T-helper 1 cell (primary cell): ENCODE measurements at regions not wholly inside any gene's neighbourhood (a gene's known extent, or its start where the extent isn't known, plus 50 kb on each side); places are given as distances from the start of the nearest gene placed in this dataset.
"Not testable (repeated sequence)": the region's sequence is repeated elsewhere in the genome, so short reads cannot be mapped to it uniquely, and the experiment has no call there.

Source experiments
- DNase-seq, 5 donors: peaks; one replicate each; pipeline ENCODE4 v3.0.0-alpha.2; 2012 to 2020

GRCh38 chr5:91446880-91447279, 63.8 kb upstream of the ARRDC3 start:
- not testable (repeated sequence) for DNase-seq

GRCh38 chr5:91443761-91444467, 60.8 kb upstream of the ARRDC3 start:
- no peak for DNase-seq

GRCh38 chr5:91443023-91443422, 59.9 kb upstream of the ARRDC3 start:
- no peak for DNase-seq

GRCh38 chr5:91441082-91441481, 58.0 kb upstream of the ARRDC3 start:
- DNase-seq = no peak

GRCh38 chr5:91438871-91439270, 55.8 kb upstream of the ARRDC3 start:
- DNase-seq = no peak

- no peak for DNase-seq
Observed at GRCh38 chr5:91436241-91436640, 53.1 kb upstream of the ARRDC3 start.

- peak in 1 of 5 donors; percentile 3 for DNase-seq
Observed at GRCh38 chr5:91434348-91434747, 51.2 kb upstream of the ARRDC3 start.

GRCh38 chr5:91433861-91434260, 50.7 kb upstream of the ARRDC3 start:
- no peak for DNase-seq
